ENCODE measurements at regions not wholly inside any gene's neighbourhood (a gene's known extent, or its start where the extent isn't known, plus 50 kb on each side); places are given as distances from the start of the nearest gene placed in this dataset.

DNA sequence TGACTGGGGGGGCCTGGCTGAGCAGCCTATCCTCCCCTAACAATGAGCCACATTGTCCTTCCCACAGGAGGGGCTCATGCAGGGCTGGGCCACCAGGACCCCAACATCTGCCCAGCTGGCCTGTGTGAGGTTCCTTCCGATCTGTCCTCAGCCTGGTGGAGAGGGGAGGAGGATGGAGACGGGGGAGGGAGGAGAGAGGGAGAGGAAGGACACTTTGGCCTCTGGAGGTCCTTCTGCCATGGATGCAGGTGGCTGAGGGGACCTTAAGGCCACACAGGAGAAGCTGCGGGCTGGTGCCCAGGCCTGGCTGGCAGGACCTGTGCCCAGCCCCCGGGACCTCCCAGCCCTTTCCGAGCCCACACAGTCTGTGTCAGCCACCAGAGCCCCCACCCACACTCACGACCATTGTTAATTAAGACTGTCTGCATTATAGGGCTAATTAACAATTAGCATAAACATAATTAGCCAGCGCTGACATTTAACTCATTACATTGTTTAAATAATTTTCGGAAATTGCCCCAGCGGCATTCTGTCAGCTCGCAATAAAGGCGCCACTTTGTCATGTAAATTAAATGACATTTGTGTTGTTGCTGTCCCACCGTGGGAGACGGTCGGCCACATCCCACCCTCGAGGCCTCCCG, 53.0 kb upstream of the NKX1-1 start:
- Histone ChIP-seq H3K36me3 (no peaks in the 10 kb centered on the region), H3K4me1 (no peaks in the 10 kb centered on the region), H3K9me3 (no peaks in the 10 kb centered on the region), H3K27ac (no peak overlapping the region), H3K4me3 (no peak overlapping the region), H3K27me3 (no peaks in the 10 kb centered on the region)
- no peak for TF ChIP-seq POLR2A (IDR thresholded peaks at IDR 0.05)
- TF ChIP-seq, protein P1, sequence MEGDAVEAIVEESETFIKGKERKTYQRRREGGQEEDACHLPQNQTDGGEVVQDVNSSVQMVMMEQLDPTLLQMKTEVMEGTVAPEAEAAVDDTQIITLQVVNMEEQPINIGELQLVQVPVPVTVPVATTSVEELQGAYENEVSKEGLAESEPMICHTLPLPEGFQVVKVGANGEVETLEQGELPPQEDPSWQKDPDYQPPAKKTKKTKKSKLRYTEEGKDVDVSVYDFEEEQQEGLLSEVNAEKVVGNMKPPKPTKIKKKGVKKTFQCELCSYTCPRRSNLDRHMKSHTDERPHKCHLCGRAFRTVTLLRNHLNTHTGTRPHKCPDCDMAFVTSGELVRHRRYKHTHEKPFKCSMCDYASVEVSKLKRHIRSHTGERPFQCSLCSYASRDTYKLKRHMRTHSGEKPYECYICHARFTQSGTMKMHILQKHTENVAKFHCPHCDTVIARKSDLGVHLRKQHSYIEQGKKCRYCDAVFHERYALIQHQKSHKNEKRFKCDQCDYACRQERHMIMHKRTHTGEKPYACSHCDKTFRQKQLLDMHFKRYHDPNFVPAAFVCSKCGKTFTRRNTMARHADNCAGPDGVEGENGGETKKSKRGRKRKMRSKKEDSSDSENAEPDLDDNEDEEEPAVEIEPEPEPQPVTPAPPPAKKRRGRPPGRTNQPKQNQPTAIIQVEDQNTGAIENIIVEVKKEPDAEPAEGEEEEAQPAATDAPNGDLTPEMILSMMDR (IDR thresholded peaks at IDR 0.05) = no peak
- DNase-seq = no peak

DNA sequence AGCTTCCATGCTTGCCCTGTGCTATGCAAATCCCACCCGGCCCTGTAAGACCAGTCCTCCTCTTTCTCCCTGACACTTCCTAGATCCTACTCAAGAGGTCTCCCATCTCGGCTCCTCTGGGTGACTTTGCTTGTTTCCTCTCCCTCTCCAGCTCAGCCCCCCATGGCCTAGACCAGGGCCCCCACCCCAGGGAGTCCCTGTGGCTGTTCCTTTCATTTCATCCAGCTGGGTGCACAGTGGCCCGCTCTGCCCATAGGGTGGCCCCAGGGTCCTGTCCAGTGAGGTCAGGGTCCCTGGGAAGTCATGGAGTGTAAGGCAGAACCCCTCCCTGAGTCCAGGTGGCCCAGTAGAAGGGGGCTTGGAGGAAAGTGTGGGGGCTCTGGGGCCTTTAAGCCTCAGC, 52.3 kb upstream of the NKX1-1 start:
- Histone ChIP-seq H3K36me3 (no peaks in the 10 kb centered on the region), H3K9me3 (no peaks in the 10 kb centered on the region), H3K27me3 (no peaks in the 10 kb centered on the region), H3K27ac (no peak overlapping the region), H3K4me3 (no peak overlapping the region), H3K4me1 (no peaks in the 10 kb centered on the region)
- no peak for TF ChIP-seq POLR2A (IDR thresholded peaks at IDR 0.05)
- TF ChIP-seq, protein P1 (IDR thresholded peaks at IDR 0.05) = no peak
- DNase-seq = peak in 1 of 3 donors; percentile 41

Small RNA genes in the stretch of these regions (small RNA-seq; reads per million reads assigned to genes)
- gene AC147067.2 = 0 reads per million in 2 donors

Data from Peyer's patch (tissue), 4 donors.